ENCODE measurements at regions not wholly inside any gene's neighbourhood (a gene's known extent, or its start where the extent isn't known, plus 50 kb on each side); places are given as distances from the start of the nearest gene placed in this dataset.

DNA sequence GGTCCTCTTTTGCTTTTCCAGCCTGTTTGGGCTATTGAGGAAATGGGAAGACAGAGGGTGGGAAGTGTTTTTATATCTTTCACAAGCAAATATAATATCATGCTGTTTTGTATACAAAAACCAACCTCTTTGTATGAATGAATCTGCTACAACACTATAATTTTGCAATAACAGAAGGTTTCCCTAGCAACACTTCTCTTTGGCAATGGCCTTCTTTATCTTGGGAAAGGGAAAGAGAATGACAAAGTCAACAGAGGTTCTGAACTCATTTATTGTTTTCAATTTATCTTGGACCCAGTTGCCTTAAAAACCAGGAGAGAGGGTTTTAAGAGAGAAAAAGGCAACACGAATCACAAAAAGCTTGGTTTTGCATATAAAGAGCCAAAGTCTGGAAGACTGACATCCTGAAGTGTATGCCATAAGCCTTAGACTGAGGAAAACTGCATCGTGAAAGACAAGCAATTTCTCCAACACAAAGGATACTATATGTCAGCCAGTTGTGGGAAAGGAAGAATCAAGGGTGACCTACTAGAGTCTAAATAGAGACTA is 121.8 kb upstream of the FAM241A start:
- Histone ChIP-seq H4K20me1 (ENCODE audit: insufficient read depth, low read length) (no peaks in the 10 kb centered on the region), H3K27ac (ENCODE audit: low read depth, low read length, poor library complexity, severe bottlenecking) (no peak overlapping the region), H3K4me2 (ENCODE audit: low read length) (no peak overlapping the region), H3K9me3 (ENCODE audit: low read length) (no peaks in the 10 kb centered on the region), H3K9me2 (ENCODE audit: insufficient read depth, low read length) (no peaks in the 10 kb centered on the region), H2AFZ (ENCODE audit: low read length) (no peak overlapping the region), H3K79me2 (ENCODE audit: insufficient read depth, low read depth, low read length) (no peaks in the 10 kb centered on the region), H3K36me3 (ENCODE audit: insufficient read depth, low read length) (no peaks in the 10 kb centered on the region), H3K4me3 (ENCODE audit: low read depth, low read length, poor library complexity, severe bottlenecking) (no peak overlapping the region), H3K4me1 (ENCODE audit: insufficient read depth, low read length, poor library complexity, severe bottlenecking) (no peaks in the 10 kb centered on the region)
- no peak for DNase-seq (ENCODE audit: low spot score)
- POLR2A ChIA-PET, result interaction anchor here (0.6 kb wide), 1 partner anchor 69 kb away, joined by 3 read pairs; no protein-coding TSS in a partner anchor
- intact Hi-C loops (cut with micrococcal nuclease; ENCODE audit: unreplicated experiment), result no loop called here
- BruUV-seq (replicated peaks), result no TSS peak
- CTCF ChIA-PET (ENCODE audit: unreplicated experiment), result no interaction called here
- no peak for TF ChIP-seq EZH2phosphoT487 (IDR thresholded peaks at IDR 0.05; ENCODE audit: borderline replicate concordance, low read depth, low read length)
- TF ChIP-seq, protein P1, sequence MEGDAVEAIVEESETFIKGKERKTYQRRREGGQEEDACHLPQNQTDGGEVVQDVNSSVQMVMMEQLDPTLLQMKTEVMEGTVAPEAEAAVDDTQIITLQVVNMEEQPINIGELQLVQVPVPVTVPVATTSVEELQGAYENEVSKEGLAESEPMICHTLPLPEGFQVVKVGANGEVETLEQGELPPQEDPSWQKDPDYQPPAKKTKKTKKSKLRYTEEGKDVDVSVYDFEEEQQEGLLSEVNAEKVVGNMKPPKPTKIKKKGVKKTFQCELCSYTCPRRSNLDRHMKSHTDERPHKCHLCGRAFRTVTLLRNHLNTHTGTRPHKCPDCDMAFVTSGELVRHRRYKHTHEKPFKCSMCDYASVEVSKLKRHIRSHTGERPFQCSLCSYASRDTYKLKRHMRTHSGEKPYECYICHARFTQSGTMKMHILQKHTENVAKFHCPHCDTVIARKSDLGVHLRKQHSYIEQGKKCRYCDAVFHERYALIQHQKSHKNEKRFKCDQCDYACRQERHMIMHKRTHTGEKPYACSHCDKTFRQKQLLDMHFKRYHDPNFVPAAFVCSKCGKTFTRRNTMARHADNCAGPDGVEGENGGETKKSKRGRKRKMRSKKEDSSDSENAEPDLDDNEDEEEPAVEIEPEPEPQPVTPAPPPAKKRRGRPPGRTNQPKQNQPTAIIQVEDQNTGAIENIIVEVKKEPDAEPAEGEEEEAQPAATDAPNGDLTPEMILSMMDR (conservative IDR thresholded peaks at IDR 0.05; ENCODE audit: low read length), result no peak

DNA sequence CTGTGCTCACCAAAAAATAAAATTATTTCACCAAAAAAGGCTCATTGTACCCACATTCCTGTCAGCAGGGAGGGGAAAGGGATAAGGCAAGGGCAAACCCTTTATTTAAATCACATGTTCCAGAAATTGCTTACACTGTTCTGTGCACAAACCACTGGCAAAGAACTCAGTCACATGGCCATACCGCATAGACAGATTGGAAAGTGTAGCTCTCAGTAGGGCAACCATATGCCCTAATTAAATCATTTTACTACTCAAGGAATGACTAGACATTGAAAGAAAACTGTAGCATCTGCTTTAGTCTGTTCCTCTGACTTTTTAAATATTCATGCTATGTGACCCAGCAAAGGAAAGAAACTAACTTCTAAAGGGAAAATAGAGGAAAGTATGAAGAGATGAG is 119.2 kb upstream of the FAM241A start:
- intact Hi-C loops (cut with micrococcal nuclease; ENCODE audit: unreplicated experiment), result no loop called here
- DNase-seq (ENCODE audit: low spot score), result no peak
- no peak overlapping the region for H2AFZ ChIP-seq (ENCODE audit: low read length)
- H3K79me2 ChIP-seq (ENCODE audit: insufficient read depth, low read depth, low read length), result no peaks in the 10 kb centered on the region
- TF ChIP-seq, protein P1 (conservative IDR thresholded peaks at IDR 0.05; ENCODE audit: low read length), result no peak
- no peak for TF ChIP-seq EZH2phosphoT487 (IDR thresholded peaks at IDR 0.05; ENCODE audit: borderline replicate concordance, low read depth, low read length)
- no peaks in the 10 kb centered on the region for H3K9me2 ChIP-seq (ENCODE audit: insufficient read depth, low read length)
- H3K4me1 ChIP-seq (ENCODE audit: insufficient read depth, low read length, poor library complexity, severe bottlenecking), result no peaks in the 10 kb centered on the region
- no TSS peak for BruUV-seq (replicated peaks)
- H3K4me3 ChIP-seq (ENCODE audit: low read depth, low read length, poor library complexity, severe bottlenecking), result no peak overlapping the region
- no peaks in the 10 kb centered on the region for H4K20me1 ChIP-seq (ENCODE audit: insufficient read depth, low read length)
- no peaks in the 10 kb centered on the region for H3K36me3 ChIP-seq (ENCODE audit: insufficient read depth, low read length)
- POLR2A ChIA-PET, result no interaction called here
- CTCF ChIA-PET (ENCODE audit: unreplicated experiment), result no interaction called here
- no peak overlapping the region for H3K27ac ChIP-seq (ENCODE audit: low read depth, low read length, poor library complexity, severe bottlenecking)
- H3K9me3 ChIP-seq (ENCODE audit: low read length), result no peaks in the 10 kb centered on the region
- no peak overlapping the region for H3K4me2 ChIP-seq (ENCODE audit: low read length)

DNA sequence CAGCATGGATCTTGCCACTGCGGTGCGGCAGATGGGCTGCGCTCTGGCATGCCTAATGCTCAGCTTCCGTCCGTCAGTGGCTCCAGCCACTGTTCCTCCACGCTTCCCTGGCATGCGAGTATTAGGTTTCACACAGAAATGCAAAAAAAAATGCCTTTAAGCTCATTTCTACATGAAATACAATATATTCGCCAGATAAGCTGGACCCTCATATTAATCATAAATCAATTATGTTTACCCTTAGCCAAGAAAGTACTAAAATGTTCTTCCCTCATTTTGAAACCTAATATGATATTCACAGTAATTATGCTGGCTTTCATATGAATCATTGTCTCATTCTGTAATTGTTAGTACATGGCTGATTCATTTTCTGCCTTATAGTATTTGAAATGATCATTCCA is 115.5 kb upstream of the FAM241A start:
- Histone ChIP-seq H3K9me3 (ENCODE audit: low read length) (no peaks in the 10 kb centered on the region), H3K4me2 (ENCODE audit: low read length) (no peak overlapping the region), H3K36me3 (ENCODE audit: insufficient read depth, low read length) (no peaks in the 10 kb centered on the region), H4K20me1 (ENCODE audit: insufficient read depth, low read length) (no peaks in the 10 kb centered on the region), H3K4me1 (ENCODE audit: insufficient read depth, low read length, poor library complexity, severe bottlenecking) (no peaks in the 10 kb centered on the region), H2AFZ (ENCODE audit: low read length) (no peak overlapping the region), H3K79me2 (ENCODE audit: insufficient read depth, low read depth, low read length) (no peaks in the 10 kb centered on the region), H3K27ac (ENCODE audit: low read depth, low read length, poor library complexity, severe bottlenecking) (no peak overlapping the region), H3K9me2 (ENCODE audit: insufficient read depth, low read length) (no peaks in the 10 kb centered on the region), H3K4me3 (ENCODE audit: low read depth, low read length, poor library complexity, severe bottlenecking) (no peak overlapping the region)
- ChIA-PET POLR2A (no interaction called here), CTCF (ENCODE audit: unreplicated experiment) (no interaction called here)
- no peak for TF ChIP-seq EZH2phosphoT487 (IDR thresholded peaks at IDR 0.05; ENCODE audit: borderline replicate concordance, low read depth, low read length)
- TF ChIP-seq, protein P1 (conservative IDR thresholded peaks at IDR 0.05; ENCODE audit: low read length), result no peak
- intact Hi-C loops (cut with micrococcal nuclease; ENCODE audit: unreplicated experiment), result loop anchor here (5.0 kb wide), 2 partner anchors 87 to 177 kb away; no protein-coding TSS in a partner anchor
- BruUV-seq (replicated peaks), result no TSS peak
- DNase-seq (ENCODE audit: low spot score), result no peak

All from OCI-LY7 (cell line).